Smooth muscle cell (in vitro differentiated cells): ENCODE measurements at regions not wholly inside any gene's neighbourhood (a gene's known extent, or its start where the extent isn't known, plus 50 kb on each side); places are given as distances from the start of the nearest gene placed in this dataset.

Source experiments
- DNase-seq: peaks from one replicate; lab custom pipeline; 2025; ENCODE audit not compliant: unreplicated experiment; lab: John Stamatoyannopoulos, UW
- H2AFZ ChIP-seq: fragments of 200-600 bp; sonication (generic); 2 replicates; pipeline ENCODE4 v1.6.0; 2016; ENCODE audit warnings: antibody characterized with exemption, low read depth, mild to moderate bottlenecking
- H3F3A ChIP-seq: fragments of 200-600 bp; sonication (generic); 2 replicates; pipeline ENCODE4 v1.6.0; 2017; ENCODE audit warnings: antibody characterized with exemption, low read depth
- H3K27ac ChIP-seq: fragments of 200-600 bp; sonication (generic); 2 replicates; pipeline ENCODE4 v1.5.1; 2016; ENCODE audit warnings: low read depth, mild to moderate bottlenecking
- H3K27me3 ChIP-seq: fragments of 200-600 bp; sonication (generic); 2 replicates; pipeline ENCODE4 v1.6.1; 2016; ENCODE audit warnings: low read depth, mild to moderate bottlenecking
- H3K36me3 ChIP-seq: fragments of 200-600 bp; sonication (generic); 2 replicates; pipeline ENCODE4 v1.5.1; 2016; ENCODE audit warnings: low read depth
- H3K4me1 ChIP-seq: fragments of 200-600 bp; sonication (generic); 2 replicates; pipeline ENCODE4 v1.5.1; 2016; ENCODE audit warnings: low read depth
- H3K4me2 ChIP-seq: fragments of 200-600 bp; sonication (generic); 2 replicates; pipeline ENCODE4 v1.6.0; 2016; ENCODE audit warnings: mild to moderate bottlenecking
- H3K4me3 ChIP-seq: fragments of 200-600 bp; sonication (generic); 2 replicates; pipeline ENCODE4 v1.5.1; 2016; ENCODE audit warnings: mild to moderate bottlenecking
- H3K79me2 ChIP-seq: fragments of 200-600 bp; sonication (generic); 2 replicates; pipeline ENCODE4 v1.6.0; 2016; ENCODE audit warnings: low read depth, mild to moderate bottlenecking
- H3K9ac ChIP-seq: fragments of 200-600 bp; sonication (generic); 2 replicates; pipeline ENCODE4 v1.6.0; 2016; ENCODE audit warnings: low read depth
- H3K9me3 ChIP-seq: fragments of 200-600 bp; sonication (generic); replicated peaks from 2 replicates; pipeline ENCODE4 v1.5.1; 2016; ENCODE audit warnings: low read depth
- H4K20me1 ChIP-seq: fragments of 200-600 bp; sonication (generic); 2 replicates; pipeline ENCODE4 v1.6.0; 2016; ENCODE audit warnings: low read depth
- CTCF ChIP-seq: fragments of 200-600 bp; sonication (generic); IDR thresholded peaks from 2 replicates; pipeline ENCODE4 v1.5.1; 2017; ENCODE audit warnings: borderline replicate concordance, mild to moderate bottlenecking, antibody characterized with exemption; ENCODE audit not compliant: insufficient read depth, poor library complexity, severe bottlenecking
- WGBS: methylation state at CpG from one replicate; pipeline ENCODE4 v1.1.7; 2016; ENCODE audit warnings: low lambda C conversion rate; 5-methylcytosine and 5-hydroxymethylcytosine counted together

GRCh38 chr1:157289424-157290105, 151.4 kb upstream of the ETV3 start:
- Histone ChIP-seq H3K4me1 (no peaks in the 10 kb centered on the region), H3K27ac (no peak overlapping the region), H3K4me3 (no peak overlapping the region), H3K9ac (no peak overlapping the region), H3K4me2 (no peak overlapping the region), H3K36me3 (no peaks in the 10 kb centered on the region), H3K79me2 (no peaks in the 10 kb centered on the region), H2AFZ (no peak overlapping the region), H4K20me1 (no peaks in the 10 kb centered on the region), H3K9me3 (no peaks in the 10 kb centered on the region), H3F3A (no peaks in the 10 kb centered on the region), H3K27me3 (no peaks in the 10 kb centered on the region)
- 96% methylated on average over 7 of the region's 7 CpGs for WGBS
- no peak for DNase-seq
- TF ChIP-seq CTCF = no peak

DNA sequence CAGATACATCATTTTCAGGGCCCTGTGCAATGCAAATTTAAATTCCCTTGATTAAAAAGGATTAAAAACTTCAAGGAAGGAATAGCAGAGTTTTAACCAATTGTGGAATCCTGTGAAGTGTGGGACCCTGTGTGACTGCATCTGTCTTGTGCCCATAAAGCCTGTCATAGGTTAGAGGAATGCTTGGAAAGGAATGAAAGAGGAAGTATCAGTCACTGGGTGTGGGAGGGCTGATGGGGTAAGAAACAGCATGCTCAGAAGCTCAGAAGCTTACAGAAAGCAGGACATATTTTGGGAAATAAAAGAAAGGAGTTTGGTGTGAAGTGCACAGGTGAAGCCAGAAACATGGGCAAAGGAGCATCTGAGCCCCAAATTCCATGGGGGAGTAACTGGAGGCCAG, 150.8 kb upstream of the ETV3 start:
- no peak overlapping the region for H3K4me2 ChIP-seq
- no peaks in the 10 kb centered on the region for H3F3A ChIP-seq
- no peak overlapping the region for H3K9ac ChIP-seq
- no peak overlapping the region for H3K27ac ChIP-seq
- no peaks in the 10 kb centered on the region for H4K20me1 ChIP-seq
- H3K27me3 ChIP-seq = no peaks in the 10 kb centered on the region
- TF ChIP-seq CTCF = no peak
- no peaks in the 10 kb centered on the region for H3K4me1 ChIP-seq
- no peak overlapping the region for H3K4me3 ChIP-seq
- no peaks in the 10 kb centered on the region for H3K79me2 ChIP-seq
- no peaks in the 10 kb centered on the region for H3K36me3 ChIP-seq
- no peak for DNase-seq
- no peak overlapping the region for H2AFZ ChIP-seq
- no peaks in the 10 kb centered on the region for H3K9me3 ChIP-seq

DNA sequence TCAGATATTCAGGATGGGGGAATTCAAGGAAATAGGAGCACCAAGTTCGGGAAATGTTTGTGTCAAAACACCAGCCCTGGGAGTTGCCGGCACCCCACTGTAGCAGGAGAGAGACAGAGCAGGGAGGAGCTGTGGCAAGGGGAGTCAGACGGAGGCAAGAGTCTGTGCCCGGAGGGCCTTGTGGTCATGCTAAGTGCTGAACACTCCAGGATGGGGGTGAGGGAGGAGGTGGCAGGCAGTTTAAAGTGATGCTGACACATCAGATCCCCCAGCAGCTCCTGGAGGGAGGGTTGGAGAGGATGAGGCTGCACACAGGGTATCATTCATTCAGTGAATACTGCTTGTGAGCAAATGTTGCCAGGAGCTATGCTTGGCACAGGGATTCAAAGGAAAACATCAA, 150.3 kb upstream of the ETV3 start:
- no peaks in the 10 kb centered on the region for H3K9me3 ChIP-seq
- TF ChIP-seq CTCF = no peak
- WGBS = 79% methylated on average over 4 of the region's 4 CpGs

DNA sequence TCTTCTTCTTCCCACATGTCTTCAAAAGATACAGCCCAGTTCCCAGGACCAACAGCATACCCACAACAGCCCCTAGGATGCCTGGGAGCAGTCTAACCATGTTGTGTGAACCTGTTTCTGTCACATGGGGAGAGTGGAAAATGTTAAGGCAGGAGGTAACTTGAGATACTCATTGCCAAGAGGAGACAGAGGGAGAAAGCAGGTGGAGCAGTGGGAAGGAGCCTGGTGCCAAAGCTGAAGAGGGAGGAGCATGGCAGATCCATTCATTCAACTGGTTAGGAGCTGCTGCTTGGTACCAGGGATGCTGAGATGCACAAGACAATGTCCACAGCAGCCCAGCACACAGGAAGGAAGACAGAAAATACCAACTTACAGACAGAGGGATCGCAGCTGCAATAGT, 149.8 kb upstream of the ETV3 start:
- Histone ChIP-seq H3K27ac (no peak overlapping the region), H2AFZ (no peak overlapping the region), H3K36me3 (no peaks in the 10 kb centered on the region), H4K20me1 (no peaks in the 10 kb centered on the region), H3K79me2 (no peaks in the 10 kb centered on the region), H3K4me2 (no peak overlapping the region), H3K9ac (no peak overlapping the region), H3K4me3 (no peak overlapping the region), H3K4me1 (no peaks in the 10 kb centered on the region), H3K27me3 (no peaks in the 10 kb centered on the region), H3K9me3 (no peaks in the 10 kb centered on the region), H3F3A (no peaks in the 10 kb centered on the region)
- WGBS = 88% methylated on average over 1 of the region's 1 CpG
- no peak for TF ChIP-seq CTCF
- DNase-seq = no peak

More for the DNA sequence above, 150.3 kb upstream of the ETV3 start:
- Histone ChIP-seq H3K4me2 (no peak overlapping the region), H3K4me3 (no peak overlapping the region), H3F3A (no peaks in the 10 kb centered on the region), H3K27ac (no peak overlapping the region), H3K27me3 (no peaks in the 10 kb centered on the region), H4K20me1 (no peaks in the 10 kb centered on the region), H3K9ac (no peak overlapping the region), H3K4me1 (no peaks in the 10 kb centered on the region), H2AFZ (no peak overlapping the region), H3K36me3 (no peaks in the 10 kb centered on the region), H3K79me2 (no peaks in the 10 kb centered on the region)
- DNase-seq = no peak
